NCI-H226 (cell line): ENCODE measurements at regions not wholly inside any gene's neighbourhood (a gene's known extent, or its start where the extent isn't known, plus 50 kb on each side); places are given as distances from the start of the nearest gene placed in this dataset.

Experiments
- DNase-seq: peaks from one replicate; pipeline ENCODE4 v3.0.0-alpha.2; 2015

GRCh38 chr16:59259074-59259949 lies 525.2 kb upstream of the GOT2 start:
- DNase-seq: no peak

GRCh38 chr16:59252317-59252716 lies 518.2 kb upstream of the GOT2 start:
- DNase-seq: no peak

GRCh38 chr16:59249011-59249410 lies 514.9 kb upstream of the GOT2 start:
- DNase-seq: peak; percentile 9

- DNase-seq: no peak
Observed at GRCh38 chr16:59242556-59242955, 508.4 kb upstream of the GOT2 start.

GRCh38 chr16:59238246-59238645 lies 504.1 kb upstream of the GOT2 start:
- DNase-seq: no peak

GRCh38 chr16:59236804-59237458 lies 502.8 kb upstream of the GOT2 start:
- no peak for DNase-seq

- DNase-seq: no peak
Observed at GRCh38 chr16:59224401-59224800, 490.3 kb upstream of the GOT2 start.

GRCh38 chr16:59220011-59220410 lies 485.9 kb upstream of the GOT2 start:
- no peak for DNase-seq

GRCh38 chr16:59216291-59216690 lies 482.2 kb upstream of the GOT2 start:
- no peak for DNase-seq

- DNase-seq: no peak
Observed at GRCh38 chr16:59214455-59214854, 480.3 kb upstream of the GOT2 start.

GRCh38 chr16:59213952-59214351 lies 479.8 kb upstream of the GOT2 start:
- DNase-seq: no peak

- DNase-seq: no peak
Observed at GRCh38 chr16:59212492-59213024, 478.4 kb upstream of the GOT2 start.

- DNase-seq: peak; percentile 82
Observed at GRCh38 chr16:59210955-59211541, 476.9 kb upstream of the GOT2 start.

GRCh38 chr16:59205403-59205802 lies 471.3 kb upstream of the GOT2 start:
- DNase-seq: no peak

GRCh38 chr16:59204589-59204988 lies 470.5 kb upstream of the GOT2 start:
- no peak for DNase-seq

- no peak for DNase-seq
Observed at GRCh38 chr16:59202233-59202862, 468.2 kb upstream of the GOT2 start.

- no peak for DNase-seq
Observed at GRCh38 chr16:59201821-59202220, 467.7 kb upstream of the GOT2 start.

GRCh38 chr16:59201160-59201559 lies 467.0 kb upstream of the GOT2 start:
- no peak for DNase-seq

- no peak for DNase-seq
Observed at GRCh38 chr16:59198487-59198886, 464.4 kb upstream of the GOT2 start.

- DNase-seq: no peak
Observed at GRCh38 chr16:59195242-59195641, 461.1 kb upstream of the GOT2 start.

- DNase-seq: no peak
Observed at GRCh38 chr16:59193637-59194036, 459.5 kb upstream of the GOT2 start.

- DNase-seq: no peak
Observed at GRCh38 chr16:59192551-59193199, 458.6 kb upstream of the GOT2 start.

- DNase-seq: no peak
Observed at GRCh38 chr16:59190731-59191130, 456.6 kb upstream of the GOT2 start.
